ENCODE measurements at regions not wholly inside any gene's neighbourhood (a gene's known extent, or its start where the extent isn't known, plus 50 kb on each side); places are given as distances from the start of the nearest gene placed in this dataset.

GRCh38 chr5:153206361-153206760, 284.1 kb upstream of the GRIA1 start:
- TF ChIP-seq, protein P1, sequence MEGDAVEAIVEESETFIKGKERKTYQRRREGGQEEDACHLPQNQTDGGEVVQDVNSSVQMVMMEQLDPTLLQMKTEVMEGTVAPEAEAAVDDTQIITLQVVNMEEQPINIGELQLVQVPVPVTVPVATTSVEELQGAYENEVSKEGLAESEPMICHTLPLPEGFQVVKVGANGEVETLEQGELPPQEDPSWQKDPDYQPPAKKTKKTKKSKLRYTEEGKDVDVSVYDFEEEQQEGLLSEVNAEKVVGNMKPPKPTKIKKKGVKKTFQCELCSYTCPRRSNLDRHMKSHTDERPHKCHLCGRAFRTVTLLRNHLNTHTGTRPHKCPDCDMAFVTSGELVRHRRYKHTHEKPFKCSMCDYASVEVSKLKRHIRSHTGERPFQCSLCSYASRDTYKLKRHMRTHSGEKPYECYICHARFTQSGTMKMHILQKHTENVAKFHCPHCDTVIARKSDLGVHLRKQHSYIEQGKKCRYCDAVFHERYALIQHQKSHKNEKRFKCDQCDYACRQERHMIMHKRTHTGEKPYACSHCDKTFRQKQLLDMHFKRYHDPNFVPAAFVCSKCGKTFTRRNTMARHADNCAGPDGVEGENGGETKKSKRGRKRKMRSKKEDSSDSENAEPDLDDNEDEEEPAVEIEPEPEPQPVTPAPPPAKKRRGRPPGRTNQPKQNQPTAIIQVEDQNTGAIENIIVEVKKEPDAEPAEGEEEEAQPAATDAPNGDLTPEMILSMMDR (IDR thresholded peaks at IDR 0.05) = no peak
- no peak for TF ChIP-seq POLR2AphosphoS5 (IDR thresholded peaks at IDR 0.05)
- TF ChIP-seq POLR2A (IDR thresholded peaks at IDR 0.05; ENCODE audit: low read depth) = no peak
